Panc1 (cell line): ENCODE measurements at regions not wholly inside any gene's neighbourhood (a gene's known extent, or its start where the extent isn't known, plus 50 kb on each side); places are given as distances from the start of the nearest gene placed in this dataset.

ENCODE experiments used
- ATAC-seq: fragments of 200-7000 bp; cut with Tn5 transposase; 2 replicates; pipeline ENCODE4 v1.9.1; 2020; ENCODE audit warnings: mild to moderate bottlenecking, moderate library complexity
- BruUV-seq: library from RNA; stranded (reverse); fragments of 400-500 nt; replicated peaks from 2 replicates; lab custom pipeline; 2021; lab: Mats Ljungman, UMichigan
- CTCF ChIA-PET: fragments of 300-600 bp; sonication (Branson Sonifier 250); formaldehyde crosslinking; loops from one replicate; lab custom pipeline; 2022; ENCODE audit warnings: antibody characterized with exemption; lab: Charles Lee
- POLR2A ChIA-PET: fragments of 300-600 bp; sonication (Branson Sonifier 250); formaldehyde crosslinking; loops from one replicate; lab custom pipeline; 2022; ENCODE audit warnings: antibody characterized with exemption; lab: Charles Lee
- DNase-seq: peaks from one replicate; pipeline ENCODE4 v3.0.0-alpha.2; 2010; ENCODE audit warnings: low read depth, low spot score
- H3K27ac ChIP-seq: 2 replicates; pipeline ENCODE4 v1.5.1; 2011; ENCODE audit warnings: mild to moderate bottlenecking, low read length, inconsistent platforms
- H3K27me3 ChIP-seq: fragments of 200-500 bp; sonication (Bioruptor generic); 2 replicates; pipeline ENCODE4 v1.6.0; 2014; ENCODE audit warnings: low read length, inconsistent platforms; ENCODE audit not compliant: control insufficient read depth, insufficient read depth
- H3K36me3 ChIP-seq: fragments of 200-500 bp; sonication (Bioruptor generic); 2 replicates; pipeline ENCODE4 v1.5.1; 2014; ENCODE audit warnings: inconsistent platforms, mild to moderate bottlenecking, low read length, moderate library complexity; ENCODE audit not compliant: control insufficient read depth, insufficient read depth
- H3K4me1 ChIP-seq: 2 replicates; pipeline ENCODE4 v1.5.1; 2011; ENCODE audit warnings: inconsistent platforms, mild to moderate bottlenecking, low read length, moderate library complexity; ENCODE audit not compliant: control insufficient read depth, insufficient read depth
- H3K4me3 ChIP-seq, 2 experiments: 2 replicates each; pipeline ENCODE4 v1.5.1; 2011 to 2012; ENCODE audit warnings: low read depth in 2 of 2, low read length in 2 of 2, mild to moderate bottlenecking in 2 of 2, inconsistent platforms in 1 of 2, moderate library complexity in 1 of 2
- H3K9me3 ChIP-seq: fragments of 200-500 bp; sonication (Bioruptor generic); 2 replicates; pipeline ENCODE4 v1.5.1; 2014; ENCODE audit warnings: low read depth, mild to moderate bottlenecking, inconsistent platforms, low read length, moderate library complexity; ENCODE audit not compliant: control insufficient read depth, insufficient read depth
- POLR2AphosphoS5 ChIP-seq: IDR thresholded peaks from 2 replicates; pipeline ENCODE4 v1.6.1; 2012; ENCODE audit warnings: mild to moderate bottlenecking, low read depth, low read length, moderate library complexity
- SIN3A ChIP-seq: IDR thresholded peaks from 2 replicates; pipeline ENCODE4 v1.6.1; 2012; ENCODE audit warnings: low read depth, mild to moderate bottlenecking, low read length, moderate library complexity, borderline replicate concordance; ENCODE audit not compliant: insufficient read depth
- TCF7L2 ChIP-seq: IDR thresholded peaks from 2 replicates; pipeline ENCODE4 v1.6.1; 2011; ENCODE audit warnings: mild to moderate bottlenecking, low read depth, low read length, inconsistent platforms
- in situ Hi-C: cut with HindIII; loops from 2 replicates; pipeline ENCODE4 v1.10.0; 2016; ENCODE audit warnings: low sequenced_read_pairs, low pct_unique_long_range_greater_than_20kb
- intact Hi-C: fragments of 100-400 bp; cut with micrococcal nuclease; formaldehyde crosslinking; loops from one replicate; pipeline ENCODE4 v1.10.0; 2022; ENCODE audit not compliant: unreplicated experiment
- TF ChIP-seq, protein P1 (sequence below), 2 experiments: IDR thresholded peaks; 2 replicates each; pipeline ENCODE4 v1.6.1; 2011 to 2012; ENCODE audit warnings: low read depth in 2 of 2, control low read depth in 1 of 2, low read length in 1 of 2, mild to moderate bottlenecking in 1 of 2, moderate library complexity in 1 of 2; ENCODE audit not compliant: insufficient read depth in 1 of 2
- TF ChIP-seq, protein P2 (sequence below): fragments of 450-650 bp; IDR thresholded peaks from 2 replicates; pipeline ENCODE4 v1.5.1; 2017; ENCODE audit warnings: mild to moderate bottlenecking

DNA sequence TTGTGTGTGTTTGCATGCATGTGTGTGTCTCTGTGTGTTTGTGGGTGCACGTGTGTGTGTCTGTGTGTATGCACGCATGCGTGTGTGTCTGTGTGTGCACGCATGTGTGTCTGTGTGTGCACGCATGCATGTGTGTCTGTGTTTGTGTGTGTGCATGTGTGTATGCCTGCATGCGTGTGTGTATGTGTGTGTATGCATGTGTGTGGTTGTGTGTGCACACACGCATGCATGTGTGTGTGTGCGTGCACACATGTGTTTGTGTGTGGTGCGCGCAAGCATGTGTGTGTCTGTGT lies 239.9 kb upstream of the TNRC6C start:
- no peaks in the 10 kb centered on the region for H3K4me1 ChIP-seq
- H3K27me3 ChIP-seq = peaks cover 12% of the 10 kb centered on the region; the same call in 1 of the 2 replicates
- in situ Hi-C loops = no loop called here
- no peak for DNase-seq
- H3K27ac ChIP-seq = no peak overlapping the region
- ChIA-PET CTCF (no interaction called here), POLR2A (no interaction called here)
- H3K36me3 ChIP-seq = no peaks in the 10 kb centered on the region
- intact Hi-C loops = no loop called here
- TF ChIP-seq TCF7L2 = no peak
- no peak for TF ChIP-seq POLR2AphosphoS5
- no peak for TF ChIP-seq SIN3A
- TF ChIP-seq, protein P1, sequence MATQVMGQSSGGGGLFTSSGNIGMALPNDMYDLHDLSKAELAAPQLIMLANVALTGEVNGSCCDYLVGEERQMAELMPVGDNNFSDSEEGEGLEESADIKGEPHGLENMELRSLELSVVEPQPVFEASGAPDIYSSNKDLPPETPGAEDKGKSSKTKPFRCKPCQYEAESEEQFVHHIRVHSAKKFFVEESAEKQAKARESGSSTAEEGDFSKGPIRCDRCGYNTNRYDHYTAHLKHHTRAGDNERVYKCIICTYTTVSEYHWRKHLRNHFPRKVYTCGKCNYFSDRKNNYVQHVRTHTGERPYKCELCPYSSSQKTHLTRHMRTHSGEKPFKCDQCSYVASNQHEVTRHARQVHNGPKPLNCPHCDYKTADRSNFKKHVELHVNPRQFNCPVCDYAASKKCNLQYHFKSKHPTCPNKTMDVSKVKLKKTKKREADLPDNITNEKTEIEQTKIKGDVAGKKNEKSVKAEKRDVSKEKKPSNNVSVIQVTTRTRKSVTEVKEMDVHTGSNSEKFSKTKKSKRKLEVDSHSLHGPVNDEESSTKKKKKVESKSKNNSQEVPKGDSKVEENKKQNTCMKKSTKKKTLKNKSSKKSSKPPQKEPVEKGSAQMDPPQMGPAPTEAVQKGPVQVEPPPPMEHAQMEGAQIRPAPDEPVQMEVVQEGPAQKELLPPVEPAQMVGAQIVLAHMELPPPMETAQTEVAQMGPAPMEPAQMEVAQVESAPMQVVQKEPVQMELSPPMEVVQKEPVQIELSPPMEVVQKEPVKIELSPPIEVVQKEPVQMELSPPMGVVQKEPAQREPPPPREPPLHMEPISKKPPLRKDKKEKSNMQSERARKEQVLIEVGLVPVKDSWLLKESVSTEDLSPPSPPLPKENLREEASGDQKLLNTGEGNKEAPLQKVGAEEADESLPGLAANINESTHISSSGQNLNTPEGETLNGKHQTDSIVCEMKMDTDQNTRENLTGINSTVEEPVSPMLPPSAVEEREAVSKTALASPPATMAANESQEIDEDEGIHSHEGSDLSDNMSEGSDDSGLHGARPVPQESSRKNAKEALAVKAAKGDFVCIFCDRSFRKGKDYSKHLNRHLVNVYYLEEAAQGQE (IDR thresholded peaks at IDR 0.05; ENCODE audit: insufficient read depth in 1 of 2, low read depth in 2 of 2, low read length in 1 of 2) = no peak
- TF ChIP-seq, protein P2, sequence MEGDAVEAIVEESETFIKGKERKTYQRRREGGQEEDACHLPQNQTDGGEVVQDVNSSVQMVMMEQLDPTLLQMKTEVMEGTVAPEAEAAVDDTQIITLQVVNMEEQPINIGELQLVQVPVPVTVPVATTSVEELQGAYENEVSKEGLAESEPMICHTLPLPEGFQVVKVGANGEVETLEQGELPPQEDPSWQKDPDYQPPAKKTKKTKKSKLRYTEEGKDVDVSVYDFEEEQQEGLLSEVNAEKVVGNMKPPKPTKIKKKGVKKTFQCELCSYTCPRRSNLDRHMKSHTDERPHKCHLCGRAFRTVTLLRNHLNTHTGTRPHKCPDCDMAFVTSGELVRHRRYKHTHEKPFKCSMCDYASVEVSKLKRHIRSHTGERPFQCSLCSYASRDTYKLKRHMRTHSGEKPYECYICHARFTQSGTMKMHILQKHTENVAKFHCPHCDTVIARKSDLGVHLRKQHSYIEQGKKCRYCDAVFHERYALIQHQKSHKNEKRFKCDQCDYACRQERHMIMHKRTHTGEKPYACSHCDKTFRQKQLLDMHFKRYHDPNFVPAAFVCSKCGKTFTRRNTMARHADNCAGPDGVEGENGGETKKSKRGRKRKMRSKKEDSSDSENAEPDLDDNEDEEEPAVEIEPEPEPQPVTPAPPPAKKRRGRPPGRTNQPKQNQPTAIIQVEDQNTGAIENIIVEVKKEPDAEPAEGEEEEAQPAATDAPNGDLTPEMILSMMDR = no peak
- ATAC-seq = no peak
- no TSS peak for BruUV-seq
- H3K4me3 ChIP-seq = no peak overlapping the region
- H3K9me3 ChIP-seq = peaks cover 3% of the 10 kb centered on the region; the same call in 1 of the 2 replicates

DNA sequence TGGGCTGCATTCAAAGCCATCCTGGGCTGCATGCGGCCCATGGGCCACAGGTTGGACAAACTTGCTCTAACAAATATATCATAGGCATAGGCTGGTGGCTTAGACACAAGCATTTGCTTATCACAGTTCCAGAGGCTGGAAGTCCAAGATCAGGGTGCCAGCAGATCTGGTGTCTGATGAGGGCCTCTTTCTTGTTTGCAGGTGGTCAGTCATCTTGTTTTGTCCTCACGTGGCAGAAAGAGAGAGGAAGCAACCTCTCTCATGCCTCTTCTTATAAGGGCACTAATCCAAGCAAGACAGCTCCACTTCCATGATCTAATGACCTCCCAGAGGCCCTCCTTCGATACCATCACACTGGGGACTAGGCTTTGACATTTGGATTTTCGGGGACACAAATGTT lies 238.7 kb upstream of the TNRC6C start:
- TF ChIP-seq, protein P1 (IDR thresholded peaks at IDR 0.05; ENCODE audit: insufficient read depth in 1 of 2, low read depth in 2 of 2, low read length in 1 of 2) = no peak
- TF ChIP-seq SIN3A = no peak
- TF ChIP-seq, protein P2 = no peak
- no peak for TF ChIP-seq POLR2AphosphoS5
- TF ChIP-seq TCF7L2 = no peak
- Histone ChIP-seq H3K27ac (no peak overlapping the region), H3K9me3 (no peaks in the 10 kb centered on the region), H3K36me3 (no peaks in the 10 kb centered on the region), H3K27me3 (peaks cover 9% of the 10 kb centered on the region; the same call in 1 of the 2 replicates), H3K4me3 (no peak overlapping the region), H3K4me1 (no peaks in the 10 kb centered on the region)
- POLR2A ChIA-PET = interaction anchor here (0.9 kb wide), 1 partner anchor 29 kb away, joined by 3 read pairs; no protein-coding TSS in a partner anchor
- ATAC-seq (no peak), DNase-seq (no peak)
- intact Hi-C loops (no loop called here), in situ Hi-C loops (no loop called here)
- CTCF ChIA-PET = no interaction called here
- no TSS peak for BruUV-seq
